Neutrophil (primary cell): ENCODE measurements at regions not wholly inside any gene's neighbourhood (a gene's known extent, or its start where the extent isn't known, plus 50 kb on each side); places are given as distances from the start of the nearest gene placed in this dataset.

ENCODE experiments used
- H3K27ac ChIP-seq: fragments of 200-600 bp; sonication (generic); 2 replicates; pipeline ENCODE4 v1.5.1; 2016; ENCODE audit warnings: mild to moderate bottlenecking, moderate library complexity
- H3K27me3 ChIP-seq: fragments of 200-600 bp; sonication (generic); 2 replicates; pipeline ENCODE4 v1.6.0; 2016; ENCODE audit warnings: mild to moderate bottlenecking
- H3K36me3 ChIP-seq: fragments of 200-600 bp; sonication (generic); 2 replicates; pipeline ENCODE4 v1.5.1; 2017
- H3K4me1 ChIP-seq, 2 experiments: fragments of 200-600 bp in 1 of 2; sonication (generic) in 1 of 2; 1 replicate in 1 of 2; 2 replicates in 1 of 2; pipeline versions ENCODE4 v1.5.1 to v1.6.1; 2013 to 2016; ENCODE audit warnings: low read depth in 1 of 2, low read length in 1 of 2, mild to moderate bottlenecking in 1 of 2, moderate library complexity in 1 of 2; ENCODE audit not compliant: control insufficient read depth in 1 of 2, insufficient read depth in 1 of 2
- H3K4me3 ChIP-seq, 2 experiments: fragments of 200-600 bp in 1 of 2; sonication (generic) in 1 of 2; 1 replicate in 1 of 2; 2 replicates in 1 of 2; pipeline ENCODE4 v1.5.1; 2013 to 2016; ENCODE audit warnings: low read depth in 1 of 2, low read length in 1 of 2, mild to moderate bottlenecking in 1 of 2, moderate library complexity in 1 of 2
- H3K9me3 ChIP-seq: fragments of 200-600 bp; sonication (generic); 2 replicates; pipeline ENCODE4 v1.5.1; 2016
- CTCF ChIP-seq: fragments of 200-600 bp; sonication (generic); IDR thresholded peaks from 2 replicates; pipeline ENCODE4 v1.5.1; 2016; ENCODE audit warnings: antibody characterized with exemption

GRCh38 chr22:49361164-49361563 lies 466.5 kb downstream of the BRD1 start:
- H3K27me3 ChIP-seq = peaks cover 31% of the 10 kb centered on the region
- no peak overlapping the region for H3K4me3 ChIP-seq
- no peak for TF ChIP-seq CTCF
- no peaks in the 10 kb centered on the region for H3K4me1 ChIP-seq
- H3K36me3 ChIP-seq = no peaks in the 10 kb centered on the region
- H3K9me3 ChIP-seq = no peaks in the 10 kb centered on the region
- no peak overlapping the region for H3K27ac ChIP-seq

- H3K4me1 ChIP-seq = no peaks in the 10 kb centered on the region
Measured at GRCh38 chr22:49360746-49361145, 466.9 kb downstream of the BRD1 start.

GRCh38 chr22:49359076-49359475 lies 468.6 kb downstream of the BRD1 start:
- Histone ChIP-seq H3K4me3 (no peak overlapping the region), H3K27me3 (peaks cover 45% of the 10 kb centered on the region), H3K4me1 (no peaks in the 10 kb centered on the region), H3K9me3 (no peaks in the 10 kb centered on the region), H3K36me3 (no peaks in the 10 kb centered on the region), H3K27ac (no peak overlapping the region)
- no peak for TF ChIP-seq CTCF

More at GRCh38 chr22:49360746-49361145, 466.9 kb downstream of the BRD1 start:
- H3K27me3 ChIP-seq = peaks cover 31% of the 10 kb centered on the region
- no peaks in the 10 kb centered on the region for H3K36me3 ChIP-seq
- H3K4me3 ChIP-seq = no peak overlapping the region
- TF ChIP-seq CTCF = no peak
- no peaks in the 10 kb centered on the region for H3K9me3 ChIP-seq
- no peak overlapping the region for H3K27ac ChIP-seq

GRCh38 chr22:49357661-49358440 lies 469.8 kb downstream of the BRD1 start:
- no peak overlapping the region for H3K4me3 ChIP-seq
- peaks cover 56% of the 10 kb centered on the region for H3K27me3 ChIP-seq

GRCh38 chr22:49356428-49356827 lies 471.2 kb downstream of the BRD1 start:
- no peak for TF ChIP-seq CTCF
- H3K27ac ChIP-seq = no peak overlapping the region
- H3K36me3 ChIP-seq = no peaks in the 10 kb centered on the region
- H3K4me3 ChIP-seq = no peak overlapping the region
- no peaks in the 10 kb centered on the region for H3K4me1 ChIP-seq
- H3K9me3 ChIP-seq = no peaks in the 10 kb centered on the region
- peaks cover 46% of the 10 kb centered on the region for H3K27me3 ChIP-seq

More at GRCh38 chr22:49357661-49358440, 469.8 kb downstream of the BRD1 start:
- no peaks in the 10 kb centered on the region for H3K9me3 ChIP-seq
- no peak for TF ChIP-seq CTCF
- no peaks in the 10 kb centered on the region for H3K36me3 ChIP-seq
- no peak overlapping the region for H3K27ac ChIP-seq
- H3K4me1 ChIP-seq = no peaks in the 10 kb centered on the region
